ENCODE measurements at regions not wholly inside any gene's neighbourhood (a gene's known extent, or its start where the extent isn't known, plus 50 kb on each side); places are given as distances from the start of the nearest gene placed in this dataset.

- 0 out of 2 replicates have a peak, but pooled peaks have one; percentile 65 for TF ChIP-seq ZNF639 (CRISPR knock-in tag; conservative IDR thresholded peaks at IDR 0.05)
- TF ChIP-seq STAG1 (CRISPR knock-in tag; IDR thresholded peaks at IDR 0.05): 0 out of 2 replicates have a peak, but pooled peaks have one; percentile 12
- TF ChIP-seq ZNF549 (CRISPR knock-in tag; IDR thresholded peaks at IDR 0.05): no peak
- TF ChIP-seq JUN (CRISPR knock-in tag; IDR thresholded peaks at IDR 0.05): peak; percentile 47; the same call in 1 of the 2 replicates
- no peak for TF ChIP-seq ATRX (CRISPR knock-in tag; IDR thresholded peaks at IDR 0.05; ENCODE audit: borderline replicate concordance)
- TF ChIP-seq CREM (IDR thresholded peaks at IDR 0.05): peak; percentile 88
- no peak for TF ChIP-seq CREM (CRISPR knock-in tag; IDR thresholded peaks at IDR 0.05)
- TF ChIP-seq MAX (IDR thresholded peaks at IDR 0.05): no peak
- 0 out of 2 replicates have a peak, but pooled peaks have one; percentile 69 for TF ChIP-seq ZNF790 (CRISPR knock-in tag; IDR thresholded peaks at IDR 0.05; ENCODE audit: borderline replicate concordance)
- 0 out of 2 replicates have a peak, but pooled peaks have one; percentile 58 for TF ChIP-seq ZNF83 (CRISPR knock-in tag; IDR thresholded peaks at IDR 0.05; ENCODE audit: borderline replicate concordance)
- TF ChIP-seq TFAP4 (IDR thresholded peaks at IDR 0.05; ENCODE audit: borderline replicate concordance, low read depth): no peak
- TF ChIP-seq HIC2 (CRISPR knock-in tag; IDR thresholded peaks at IDR 0.05; ENCODE audit: low read depth): peak; percentile 98
- TF ChIP-seq SMAD9 (CRISPR knock-in tag; IDR thresholded peaks at IDR 0.05): no peak
- TF ChIP-seq ZNF724P (CRISPR knock-in tag; IDR thresholded peaks at IDR 0.05; ENCODE audit: borderline replicate concordance): 0 out of 2 replicates have a peak, but pooled peaks have one; percentile 70
- no peak for TF ChIP-seq NPAS2 (CRISPR knock-in tag; IDR thresholded peaks at IDR 0.05; ENCODE audit: borderline replicate concordance)
- TF ChIP-seq ZNF558 (CRISPR knock-in tag; IDR thresholded peaks at IDR 0.05; ENCODE audit: borderline replicate concordance): 0 out of 2 replicates have a peak, but pooled peaks have one; percentile 30
- no peak; the same call in 1 of the 2 replicates for TF ChIP-seq NR0B2 (CRISPR knock-in tag; IDR thresholded peaks at IDR 0.05)
- TF ChIP-seq ZNF18 (CRISPR knock-in tag; IDR thresholded peaks at IDR 0.05; ENCODE audit: insufficient replicate concordance): peak; percentile 51
- TF ChIP-seq ZNF354B (CRISPR knock-in tag; IDR thresholded peaks at IDR 0.05): peak; percentile 60; the same call in 1 of the 2 replicates
- 0 out of 2 replicates have a peak, but pooled peaks have one; percentile 47 for TF ChIP-seq HES4 (CRISPR knock-in tag; IDR thresholded peaks at IDR 0.05; ENCODE audit: borderline replicate concordance)
- 0 out of 2 replicates have a peak, but pooled peaks have one; percentile 27 for TF ChIP-seq DNMT1 (CRISPR knock-in tag; IDR thresholded peaks at IDR 0.05)
- TF ChIP-seq EZH2 (conservative IDR thresholded peaks at IDR 0.05; ENCODE audit: low read depth, low read length): no peak
Observed at GRCh38 chr6:43912598-43913371, 142.8 kb downstream of the VEGFA start (continued).
